H1 (cell line): ENCODE measurements at regions not wholly inside any gene's neighbourhood (a gene's known extent, or its start where the extent isn't known, plus 50 kb on each side); places are given as distances from the start of the nearest gene placed in this dataset.

Experiments used
- CTBP2 ChIP-seq: IDR thresholded peaks from 2 replicates; pipeline ENCODE4 v1.7.0; 2011; ENCODE audit warnings: borderline replicate concordance, mild to moderate bottlenecking, moderate library complexity, mixed read lengths, low read length; ENCODE audit not compliant: insufficient read depth, insufficient read length
- PHF8 ChIP-seq: fragments of 200-600 bp; sonication (generic); conservative IDR thresholded peaks from 2 replicates; pipeline ENCODE4 v1.7.1; 2012; ENCODE audit warnings: low read depth, mild to moderate bottlenecking, inconsistent platforms, low read length, moderate library complexity
- TF ChIP-seq, protein P1 (sequence below): IDR thresholded peaks from 2 replicates; pipeline ENCODE4 v1.6.1; 2012; ENCODE audit warnings: low read length, inconsistent platforms

DNA sequence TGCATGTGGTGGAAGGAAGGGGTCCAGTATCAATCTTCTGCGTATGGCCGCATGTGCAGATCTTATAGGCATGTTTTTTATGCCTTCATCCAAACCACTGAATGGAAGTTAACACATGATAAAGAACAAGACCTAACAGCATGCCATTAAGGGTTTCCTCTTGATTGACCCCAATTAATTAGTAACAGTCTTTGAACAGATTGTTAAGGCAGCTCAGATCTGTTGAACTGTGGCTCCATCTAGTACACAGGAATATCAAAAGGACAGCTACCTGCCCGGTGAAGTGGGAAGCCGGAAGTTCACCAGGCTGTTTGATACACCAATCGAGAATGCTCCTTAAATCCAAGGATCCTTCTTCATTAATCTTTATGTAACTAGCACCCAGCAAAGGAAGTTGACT lies 159.9 kb upstream of the ADAMTS16 start (continued):
- TF ChIP-seq PHF8 = no peak
- TF ChIP-seq CTBP2 = no peak
- TF ChIP-seq, protein P1, sequence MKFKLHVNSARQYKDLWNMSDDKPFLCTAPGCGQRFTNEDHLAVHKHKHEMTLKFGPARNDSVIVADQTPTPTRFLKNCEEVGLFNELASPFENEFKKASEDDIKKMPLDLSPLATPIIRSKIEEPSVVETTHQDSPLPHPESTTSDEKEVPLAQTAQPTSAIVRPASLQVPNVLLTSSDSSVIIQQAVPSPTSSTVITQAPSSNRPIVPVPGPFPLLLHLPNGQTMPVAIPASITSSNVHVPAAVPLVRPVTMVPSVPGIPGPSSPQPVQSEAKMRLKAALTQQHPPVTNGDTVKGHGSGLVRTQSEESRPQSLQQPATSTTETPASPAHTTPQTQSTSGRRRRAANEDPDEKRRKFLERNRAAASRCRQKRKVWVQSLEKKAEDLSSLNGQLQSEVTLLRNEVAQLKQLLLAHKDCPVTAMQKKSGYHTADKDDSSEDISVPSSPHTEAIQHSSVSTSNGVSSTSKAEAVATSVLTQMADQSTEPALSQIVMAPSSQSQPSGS = no peak
